ENCODE measurements at regions not wholly inside any gene's neighbourhood (a gene's known extent, or its start where the extent isn't known, plus 50 kb on each side); places are given as distances from the start of the nearest gene placed in this dataset.

DNA sequence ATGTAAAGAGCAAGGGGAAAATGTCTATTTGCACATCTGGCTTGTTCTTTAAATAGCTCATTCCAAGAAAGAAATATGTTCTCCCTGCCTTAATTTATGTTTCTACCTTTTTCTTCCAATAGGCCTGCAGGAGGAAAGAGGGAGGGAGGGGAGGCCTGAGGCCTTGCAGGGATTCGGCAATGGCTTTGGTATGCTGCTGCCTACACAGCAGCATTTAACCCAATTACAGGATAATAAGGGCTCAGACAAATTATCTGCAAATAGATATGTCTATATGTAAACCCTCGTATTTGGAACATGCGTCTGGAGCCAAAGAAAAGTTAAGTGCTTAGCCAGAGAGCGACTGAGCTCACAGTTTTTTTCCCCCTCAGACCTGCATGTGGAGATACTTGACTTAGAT, 277.2 kb downstream of the CDC5L start (continued):
- TF ChIP-seq, protein P1, sequence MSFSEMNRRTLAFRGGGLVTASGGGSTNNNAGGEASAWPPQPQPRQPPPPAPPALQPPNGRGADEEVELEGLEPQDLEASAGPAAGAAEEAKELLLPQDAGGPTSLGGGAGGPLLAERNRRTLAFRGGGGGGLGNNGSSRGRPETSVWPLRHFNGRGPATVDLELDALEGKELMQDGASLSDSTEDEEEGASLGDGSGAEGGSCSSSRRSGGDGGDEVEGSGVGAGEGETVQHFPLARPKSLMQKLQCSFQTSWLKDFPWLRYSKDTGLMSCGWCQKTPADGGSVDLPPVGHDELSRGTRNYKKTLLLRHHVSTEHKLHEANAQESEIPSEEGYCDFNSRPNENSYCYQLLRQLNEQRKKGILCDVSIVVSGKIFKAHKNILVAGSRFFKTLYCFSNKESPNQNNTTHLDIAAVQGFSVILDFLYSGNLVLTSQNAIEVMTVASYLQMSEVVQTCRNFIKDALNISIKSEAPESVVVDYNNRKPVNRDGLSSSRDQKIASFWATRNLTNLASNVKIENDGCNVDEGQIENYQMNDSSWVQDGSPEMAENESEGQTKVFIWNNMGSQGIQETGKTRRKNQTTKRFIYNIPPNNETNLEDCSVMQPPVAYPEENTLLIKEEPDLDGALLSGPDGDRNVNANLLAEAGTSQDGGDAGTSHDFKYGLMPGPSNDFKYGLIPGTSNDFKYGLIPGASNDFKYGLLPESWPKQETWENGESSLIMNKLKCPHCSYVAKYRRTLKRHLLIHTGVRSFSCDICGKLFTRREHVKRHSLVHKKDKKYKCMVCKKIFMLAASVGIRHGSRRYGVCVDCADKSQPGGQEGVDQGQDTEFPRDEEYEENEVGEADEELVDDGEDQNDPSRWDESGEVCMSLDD (tag by site-specific recombination; IDR thresholded peaks at IDR 0.05) = no peak
- TF ChIP-seq, protein P2, sequence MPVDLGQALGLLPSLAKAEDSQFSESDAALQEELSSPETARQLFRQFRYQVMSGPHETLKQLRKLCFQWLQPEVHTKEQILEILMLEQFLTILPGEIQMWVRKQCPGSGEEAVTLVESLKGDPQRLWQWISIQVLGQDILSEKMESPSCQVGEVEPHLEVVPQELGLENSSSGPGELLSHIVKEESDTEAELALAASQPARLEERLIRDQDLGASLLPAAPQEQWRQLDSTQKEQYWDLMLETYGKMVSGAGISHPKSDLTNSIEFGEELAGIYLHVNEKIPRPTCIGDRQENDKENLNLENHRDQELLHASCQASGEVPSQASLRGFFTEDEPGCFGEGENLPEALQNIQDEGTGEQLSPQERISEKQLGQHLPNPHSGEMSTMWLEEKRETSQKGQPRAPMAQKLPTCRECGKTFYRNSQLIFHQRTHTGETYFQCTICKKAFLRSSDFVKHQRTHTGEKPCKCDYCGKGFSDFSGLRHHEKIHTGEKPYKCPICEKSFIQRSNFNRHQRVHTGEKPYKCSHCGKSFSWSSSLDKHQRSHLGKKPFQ (tag by site-specific recombination; IDR thresholded peaks at IDR 0.05) = no peak
- TF ChIP-seq ZNF335 (tag by site-specific recombination; conservative IDR thresholded peaks at IDR 0.05) (no peak), ZNF623 (tag by site-specific recombination; IDR thresholded peaks at IDR 0.05) (no peak)

DNA sequence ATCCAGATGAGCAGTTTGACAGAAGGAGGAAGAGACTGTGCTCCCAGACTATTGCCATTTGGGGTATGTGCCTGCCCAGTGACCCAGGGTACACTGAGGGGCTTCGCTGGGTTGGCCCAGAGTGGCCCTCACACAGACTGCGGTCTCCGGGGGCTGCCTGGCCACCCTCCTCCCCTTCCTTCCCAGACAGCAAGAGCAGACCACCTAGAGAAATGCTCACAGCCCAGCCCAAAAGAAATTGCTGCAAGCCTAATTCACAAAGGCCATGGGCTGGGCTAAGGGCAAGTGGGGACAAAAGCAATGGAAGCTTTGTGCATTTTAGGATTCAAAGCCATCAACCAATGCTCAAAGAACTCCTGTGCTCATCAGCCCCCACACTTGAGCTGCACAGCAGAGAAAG, 277.6 kb downstream of the CDC5L start:
- Histone ChIP-seq H3K4me1 (ENCODE audit: control insufficient read depth, insufficient read depth, low read length) (peaks cover 15% of the 10 kb centered on the region), H3K27ac (ENCODE audit: extremely low read depth, low read depth, low read length) (no peak overlapping the region), H3K9me3 (ENCODE audit: control insufficient read depth, insufficient read depth, low read depth, low read length) (no peaks in the 10 kb centered on the region), H3K36me3 (ENCODE audit: control insufficient read depth in 2 of 2, insufficient read depth in 1 of 2, low read length in 2 of 2) (no peaks in the 10 kb centered on the region), H3K4me3 (ENCODE audit: low read depth, low read length) (no peak overlapping the region)
- ChIA-PET CTCF (interaction anchor here (0.8 to 2.7 kb wide), 2 partner anchors 10 to 45 kb away, joined by 3 to 12 read pairs; no protein-coding TSS in a partner anchor), POLR2A (no interaction called here)
- TF ChIP-seq, protein P3, sequence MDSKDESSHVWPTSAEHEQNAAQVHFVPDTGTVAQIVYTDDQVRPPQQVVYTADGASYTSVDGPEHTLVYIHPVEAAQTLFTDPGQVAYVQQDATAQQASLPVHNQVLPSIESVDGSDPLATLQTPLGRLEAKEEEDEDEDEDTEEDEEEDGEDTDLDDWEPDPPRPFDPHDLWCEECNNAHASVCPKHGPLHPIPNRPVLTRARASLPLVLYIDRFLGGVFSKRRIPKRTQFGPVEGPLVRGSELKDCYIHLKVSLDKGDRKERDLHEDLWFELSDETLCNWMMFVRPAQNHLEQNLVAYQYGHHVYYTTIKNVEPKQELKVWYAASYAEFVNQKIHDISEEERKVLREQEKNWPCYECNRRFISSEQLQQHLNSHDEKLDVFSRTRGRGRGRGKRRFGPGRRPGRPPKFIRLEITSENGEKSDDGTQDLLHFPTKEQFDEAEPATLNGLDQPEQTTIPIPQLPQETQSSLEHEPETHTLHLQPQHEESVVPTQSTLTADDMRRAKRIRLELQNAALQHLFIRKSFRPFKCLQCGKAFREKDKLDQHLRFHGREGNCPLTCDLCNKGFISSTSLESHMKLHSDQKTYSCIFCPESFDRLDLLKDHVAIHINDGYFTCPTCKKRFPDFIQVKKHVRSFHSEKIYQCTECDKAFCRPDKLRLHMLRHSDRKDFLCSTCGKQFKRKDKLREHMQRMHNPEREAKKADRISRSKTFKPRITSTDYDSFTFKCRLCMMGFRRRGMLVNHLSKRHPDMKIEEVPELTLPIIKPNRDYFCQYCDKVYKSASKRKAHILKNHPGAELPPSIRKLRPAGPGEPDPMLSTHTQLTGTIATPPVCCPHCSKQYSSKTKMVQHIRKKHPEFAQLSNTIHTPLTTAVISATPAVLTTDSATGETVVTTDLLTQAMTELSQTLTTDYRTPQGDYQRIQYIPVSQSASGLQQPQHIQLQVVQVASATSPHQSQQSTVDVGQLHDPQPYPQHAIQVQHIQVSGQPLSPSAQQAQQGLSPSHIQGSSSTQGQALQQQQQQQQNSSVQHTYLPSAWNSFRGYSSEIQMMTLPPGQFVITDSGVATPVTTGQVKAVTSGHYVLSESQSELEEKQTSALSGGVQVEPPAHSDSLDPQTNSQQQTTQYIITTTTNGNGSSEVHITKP (tag by site-specific recombination; IDR thresholded peaks at IDR 0.05) = no peak
- TF ChIP-seq, protein P4, sequence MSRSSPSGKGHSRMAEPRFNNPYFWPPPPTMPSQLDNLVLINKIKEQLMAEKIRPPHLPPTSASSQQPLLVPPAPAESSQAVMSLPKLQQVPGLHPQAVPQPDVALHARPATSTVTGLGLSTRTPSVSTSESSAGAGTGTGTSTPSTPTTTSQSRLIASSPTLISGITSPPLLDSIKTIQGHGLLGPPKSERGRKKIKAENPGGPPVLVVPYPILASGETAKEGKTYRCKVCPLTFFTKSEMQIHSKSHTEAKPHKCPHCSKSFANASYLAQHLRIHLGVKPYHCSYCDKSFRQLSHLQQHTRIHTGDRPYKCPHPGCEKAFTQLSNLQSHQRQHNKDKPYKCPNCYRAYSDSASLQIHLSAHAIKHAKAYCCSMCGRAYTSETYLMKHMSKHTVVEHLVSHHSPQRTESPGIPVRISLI (tag by site-specific recombination; IDR thresholded peaks at IDR 0.05) = no peak
- no peak for TF ChIP-seq ZNF221 (tag by site-specific recombination; IDR thresholded peaks at IDR 0.05; ENCODE audit: borderline replicate concordance)

DNA sequence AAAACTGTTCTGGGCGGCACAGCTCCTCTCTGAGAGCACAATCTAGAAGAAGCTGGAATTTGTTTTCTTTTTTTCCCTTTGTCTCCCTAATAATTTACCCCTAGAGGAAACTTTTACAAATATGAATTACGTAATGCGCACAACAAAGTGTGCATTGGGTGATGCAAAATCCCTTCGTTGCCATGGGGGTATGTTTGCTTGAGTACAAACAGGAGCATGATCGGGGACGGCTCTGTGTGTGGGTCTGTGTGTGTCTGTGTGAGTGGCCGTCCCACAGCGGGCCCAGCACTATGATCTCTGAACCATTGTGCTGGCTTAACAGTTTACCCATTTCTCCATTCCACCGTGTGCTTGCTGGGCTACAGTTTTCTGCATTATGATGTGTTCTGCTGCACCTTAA, 278.2 kb downstream of the CDC5L start:
- POLR2A ChIA-PET = no interaction called here
- Histone ChIP-seq H3K36me3 (ENCODE audit: control insufficient read depth in 2 of 2, insufficient read depth in 1 of 2, low read length in 2 of 2) (no peaks in the 10 kb centered on the region), H3K9me3 (ENCODE audit: control insufficient read depth, insufficient read depth, low read depth, low read length) (no peaks in the 10 kb centered on the region), H3K27ac (ENCODE audit: extremely low read depth, low read depth, low read length) (no peak overlapping the region), H3K4me1 (ENCODE audit: control insufficient read depth, insufficient read depth, low read length) (peaks cover 15% of the 10 kb centered on the region), H3K4me3 (ENCODE audit: low read depth, low read length) (no peak overlapping the region)
- CTCF ChIA-PET = interaction anchor here (0.8 to 1.9 kb wide), 3 partner anchors 9 to 46 kb away, joined by 3 to 4 read pairs (median 4); no protein-coding TSS in a partner anchor
- TF ChIP-seq ZSCAN30 (tag by site-specific recombination; IDR thresholded peaks at IDR 0.05) (no peak), ZNF571 (tag by site-specific recombination; IDR thresholded peaks at IDR 0.05) (no peak), ZNF335 (tag by site-specific recombination; conservative IDR thresholded peaks at IDR 0.05) (no peak), ZNF221 (tag by site-specific recombination; IDR thresholded peaks at IDR 0.05; ENCODE audit: borderline replicate concordance) (no peak), ZNF549 (tag by site-specific recombination; IDR thresholded peaks at IDR 0.05) (no peak), ZNF239 (tag by site-specific recombination; IDR thresholded peaks at IDR 0.05) (no peak), ZNF747 (tag by site-specific recombination; IDR thresholded peaks at IDR 0.05) (no peak)
- TF ChIP-seq, protein P5, sequence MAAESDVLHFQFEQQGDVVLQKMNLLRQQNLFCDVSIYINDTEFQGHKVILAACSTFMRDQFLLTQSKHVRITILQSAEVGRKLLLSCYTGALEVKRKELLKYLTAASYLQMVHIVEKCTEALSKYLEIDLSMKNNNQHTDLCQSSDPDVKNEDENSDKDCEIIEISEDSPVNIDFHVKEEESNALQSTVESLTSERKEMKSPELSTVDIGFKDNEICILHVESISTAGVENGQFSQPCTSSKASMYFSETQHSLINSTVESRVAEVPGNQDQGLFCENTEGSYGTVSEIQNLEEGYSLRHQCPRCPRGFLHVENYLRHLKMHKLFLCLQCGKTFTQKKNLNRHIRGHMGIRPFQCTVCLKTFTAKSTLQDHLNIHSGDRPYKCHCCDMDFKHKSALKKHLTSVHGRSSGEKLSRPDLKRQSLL (tag by site-specific recombination; IDR thresholded peaks at IDR 0.05) = no peak
- TF ChIP-seq, protein P6, sequence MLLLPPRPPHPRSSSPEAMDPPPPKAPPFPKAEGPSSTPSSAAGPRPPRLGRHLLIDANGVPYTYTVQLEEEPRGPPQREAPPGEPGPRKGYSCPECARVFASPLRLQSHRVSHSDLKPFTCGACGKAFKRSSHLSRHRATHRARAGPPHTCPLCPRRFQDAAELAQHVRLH (tag by site-specific recombination; IDR thresholded peaks at IDR 0.05) = no peak
- TF ChIP-seq, protein P7, sequence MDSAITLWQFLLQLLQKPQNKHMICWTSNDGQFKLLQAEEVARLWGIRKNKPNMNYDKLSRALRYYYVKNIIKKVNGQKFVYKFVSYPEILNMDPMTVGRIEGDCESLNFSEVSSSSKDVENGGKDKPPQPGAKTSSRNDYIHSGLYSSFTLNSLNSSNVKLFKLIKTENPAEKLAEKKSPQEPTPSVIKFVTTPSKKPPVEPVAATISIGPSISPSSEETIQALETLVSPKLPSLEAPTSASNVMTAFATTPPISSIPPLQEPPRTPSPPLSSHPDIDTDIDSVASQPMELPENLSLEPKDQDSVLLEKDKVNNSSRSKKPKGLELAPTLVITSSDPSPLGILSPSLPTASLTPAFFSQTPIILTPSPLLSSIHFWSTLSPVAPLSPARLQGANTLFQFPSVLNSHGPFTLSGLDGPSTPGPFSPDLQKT (IDR thresholded peaks at IDR 0.05; ENCODE audit: borderline replicate concordance, low read depth, low read length) = no peak
